Myocyte (in vitro differentiated cells): ENCODE measurements at regions not wholly inside any gene's neighbourhood (a gene's known extent, or its start where the extent isn't known, plus 50 kb on each side); places are given as distances from the start of the nearest gene placed in this dataset.
A peak's percentile ranks its signal among the peaks of the same experiment; 100 is the strongest.
"Not testable (repeated sequence)": the region's sequence is repeated elsewhere in the genome, so short reads cannot be mapped to it uniquely, and the experiment has no call there.

Source experiments
- DNase-seq: peaks from one replicate; pipeline ENCODE4 v3.0.0-alpha.2; 2012; ENCODE audit warnings: low read depth

DNA sequence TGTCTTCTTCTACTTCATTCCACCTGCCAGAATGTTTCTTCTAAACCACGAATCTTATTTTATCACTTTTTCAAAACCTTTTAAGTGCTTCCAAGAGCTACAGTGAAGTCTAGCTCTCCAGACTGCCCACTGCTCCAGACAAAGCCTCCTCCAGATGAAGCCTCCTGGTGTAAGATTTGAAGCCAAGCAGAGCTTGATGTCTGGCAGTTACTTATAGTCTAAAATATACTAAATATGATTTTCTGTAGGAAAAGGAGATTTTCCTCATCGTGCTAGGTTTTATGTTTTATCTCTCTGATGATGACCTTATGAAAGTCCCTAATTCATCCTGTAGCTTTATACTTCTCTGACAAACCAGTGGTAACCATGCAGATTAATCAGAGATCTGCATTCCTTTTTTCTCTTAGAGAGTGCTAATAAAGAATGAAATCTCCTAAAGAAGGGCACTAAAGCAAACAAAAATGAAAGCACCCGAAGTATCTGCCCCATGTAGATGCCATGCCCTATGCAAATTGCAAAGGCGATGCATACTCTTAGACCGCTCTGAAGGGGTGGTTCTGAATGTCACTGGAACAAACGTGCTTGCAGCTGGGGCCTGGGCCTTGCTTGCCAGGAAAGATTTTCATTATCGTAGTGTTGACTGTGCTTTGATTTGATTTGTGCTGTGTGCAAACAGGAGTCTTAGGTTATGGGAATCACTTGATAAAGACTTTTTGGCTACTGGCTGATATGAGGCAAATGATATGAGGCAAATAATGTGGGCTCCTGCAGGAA is 314.2 kb downstream of the PID1 start:
- DNase-seq = no peak

DNA sequence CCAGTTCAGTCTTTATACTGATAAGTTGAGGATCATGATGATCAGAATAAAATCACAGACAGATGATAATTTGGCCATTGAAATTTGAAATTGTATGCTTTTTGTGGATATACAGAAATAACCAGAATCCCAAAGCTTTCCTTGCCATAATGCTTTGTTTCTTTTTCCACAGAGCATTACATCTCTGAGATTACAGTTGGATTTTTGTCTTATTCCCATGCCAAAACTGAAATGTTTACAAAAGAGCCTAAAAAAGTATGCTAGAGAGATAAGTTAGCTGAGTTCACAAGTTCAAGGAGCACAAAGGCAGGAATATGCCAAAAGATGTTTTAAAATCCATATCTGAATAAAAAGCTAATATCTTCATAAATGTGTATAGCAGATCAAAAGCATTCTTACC is 321.3 kb downstream of the PID1 start:
- DNase-seq = no peak

- DNase-seq = no peak
Measured at GRCh38 chr2:228945710-228946109, 325.4 kb downstream of the PID1 start.

GRCh38 chr2:228942856-228943255 is 328.2 kb downstream of the PID1 start:
- DNase-seq = no peak

DNA sequence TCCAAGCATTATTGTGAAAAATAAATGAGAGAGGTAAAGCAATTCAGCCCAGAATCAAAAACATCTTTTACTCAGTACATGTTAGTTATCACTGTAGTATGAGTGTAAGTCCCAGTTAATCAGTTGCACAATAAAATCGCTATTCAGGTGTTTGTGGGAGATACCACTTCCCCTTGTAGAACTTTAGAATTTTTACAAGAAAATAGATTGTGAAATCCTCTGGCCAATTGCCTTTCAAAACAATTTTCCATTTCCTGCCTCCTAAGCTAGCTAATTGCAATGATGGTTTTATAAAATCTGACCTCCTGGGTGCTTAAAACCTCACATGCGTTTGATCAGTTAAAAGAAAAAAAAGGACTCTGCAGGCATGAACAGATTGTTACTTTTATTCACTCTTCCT is 332.5 kb downstream of the PID1 start:
- peak; percentile 8 for DNase-seq

GRCh38 chr2:228927028-228928010 is 343.8 kb downstream of the PID1 start:
- peak; percentile 13 for DNase-seq

- DNase-seq = no peak
Measured at GRCh38 chr2:228919808-228920207, 351.3 kb downstream of the PID1 start.

DNA sequence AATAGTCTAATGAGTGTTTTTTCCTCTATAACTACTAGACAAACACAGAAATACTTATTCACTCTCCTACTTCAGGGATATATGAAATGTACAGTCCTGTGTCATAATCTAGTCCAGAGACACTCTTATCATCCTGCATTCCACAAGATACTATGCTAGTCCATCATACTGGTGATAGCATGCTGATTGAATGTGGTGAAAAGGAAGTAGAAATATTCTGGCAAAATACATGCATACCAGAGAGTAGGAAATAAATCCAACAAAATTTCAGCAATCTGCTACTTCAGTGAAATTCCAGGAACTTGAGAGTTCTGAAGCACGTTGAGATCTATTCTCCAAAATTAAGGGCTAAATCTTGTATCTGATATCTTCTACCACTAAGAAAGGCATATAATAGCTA is 353.9 kb downstream of the PID1 start:
- no peak for DNase-seq

DNA sequence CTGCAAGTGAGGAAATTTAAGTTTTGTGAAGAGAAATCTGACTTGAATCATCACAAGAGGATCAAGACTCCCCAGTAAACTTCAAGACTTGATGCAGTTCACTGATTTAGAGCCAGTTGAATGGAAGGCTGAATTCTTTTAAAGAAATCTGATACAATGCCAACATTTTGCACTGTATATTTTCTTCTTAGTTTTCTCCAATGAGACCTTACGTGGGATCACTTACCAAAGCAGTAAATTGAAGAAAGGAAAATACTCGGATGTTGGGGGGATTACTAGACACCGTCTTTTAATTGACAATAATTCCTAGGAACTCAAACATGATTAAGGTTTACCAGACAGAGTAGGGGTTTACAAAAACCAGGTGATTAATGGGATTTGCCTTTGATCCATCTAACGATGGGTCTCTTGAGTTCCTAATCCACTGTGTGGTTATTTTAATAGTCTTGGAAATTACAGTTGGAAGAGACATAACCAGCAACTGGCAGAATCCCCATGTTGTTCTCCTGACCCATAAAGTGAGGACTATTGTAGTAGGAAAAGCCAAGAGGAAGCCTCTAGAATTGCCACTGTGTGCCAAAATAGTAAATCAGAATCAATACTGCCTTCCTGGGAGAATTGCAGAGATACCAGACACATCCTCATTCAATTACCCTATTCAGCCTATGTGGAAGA is 354.5 kb downstream of the PID1 start:
- DNase-seq = no peak

- no peak for DNase-seq
Measured at GRCh38 chr2:228913176-228913575, 357.9 kb downstream of the PID1 start.

DNA sequence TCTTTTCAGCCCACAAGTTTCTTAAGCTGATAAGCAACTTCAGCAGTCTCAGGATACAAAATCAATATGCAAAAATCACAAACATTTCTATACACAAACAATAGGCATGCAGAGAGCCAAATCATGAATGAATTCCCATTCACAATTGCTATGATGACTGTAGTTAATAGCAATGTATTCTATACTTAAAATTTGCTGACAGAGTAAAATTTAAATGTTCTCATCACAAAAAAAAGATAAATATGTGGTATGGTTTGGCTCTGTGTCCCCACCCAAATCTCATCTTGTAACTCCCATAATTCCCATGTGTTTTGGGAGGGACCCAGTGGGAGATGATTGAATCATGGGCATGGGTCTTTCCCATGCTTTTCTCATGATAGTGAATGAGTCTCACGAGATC is 360.2 kb downstream of the PID1 start:
- DNase-seq = not testable (repeated sequence)

DNA sequence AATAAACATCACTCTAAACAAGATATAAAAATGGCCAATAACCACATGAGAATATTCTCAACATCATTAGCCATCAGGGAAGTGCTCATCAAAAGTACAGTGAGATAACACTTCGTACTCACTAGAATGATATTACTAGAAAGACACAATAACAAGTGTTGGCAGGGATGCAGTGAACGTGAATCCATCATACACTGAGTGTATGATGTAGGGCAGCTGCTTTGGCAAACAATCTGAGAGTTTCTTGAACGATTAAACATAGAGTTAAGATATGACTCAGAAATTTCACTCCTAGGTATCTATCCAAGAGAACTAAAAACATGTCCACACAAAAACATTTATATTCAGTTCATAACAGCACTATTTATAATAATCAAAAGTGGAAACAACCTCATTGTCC is 368.9 kb downstream of the PID1 start:
- DNase-seq = no peak

- DNase-seq = no peak
Measured at GRCh38 chr2:228901531-228901930, 369.6 kb downstream of the PID1 start.

DNA sequence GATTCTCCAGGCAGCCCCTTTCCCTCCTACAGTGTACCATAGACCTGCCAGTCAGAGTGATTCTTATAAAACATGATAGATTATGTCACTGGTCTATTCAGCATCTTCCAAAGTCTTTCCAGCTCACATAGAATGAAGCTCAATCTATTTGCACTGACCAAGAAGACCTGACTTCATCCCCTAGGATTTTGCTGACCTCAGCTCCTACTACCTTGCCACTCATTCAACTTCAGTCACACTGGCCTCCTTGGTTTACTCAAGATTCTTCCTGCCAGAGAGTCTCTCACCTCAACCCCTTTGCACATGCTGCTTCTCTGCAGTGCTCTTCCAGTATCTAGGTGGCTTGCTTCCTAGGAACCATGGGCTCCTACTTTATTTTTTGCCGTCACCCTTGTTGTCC is 392.9 kb downstream of the PID1 start:
- DNase-seq = no peak

GRCh38 chr2:228876276-228876675 is 394.8 kb downstream of the PID1 start:
- DNase-seq = no peak

GRCh38 chr2:228875152-228875900 is 395.8 kb downstream of the PID1 start:
- DNase-seq = peak; percentile 30

- DNase-seq = no peak
Measured at GRCh38 chr2:228871012-228871411, 400.1 kb downstream of the PID1 start.

- no peak for DNase-seq
Measured at GRCh38 chr2:228869636-228870264, 401.3 kb downstream of the PID1 start.

DNA sequence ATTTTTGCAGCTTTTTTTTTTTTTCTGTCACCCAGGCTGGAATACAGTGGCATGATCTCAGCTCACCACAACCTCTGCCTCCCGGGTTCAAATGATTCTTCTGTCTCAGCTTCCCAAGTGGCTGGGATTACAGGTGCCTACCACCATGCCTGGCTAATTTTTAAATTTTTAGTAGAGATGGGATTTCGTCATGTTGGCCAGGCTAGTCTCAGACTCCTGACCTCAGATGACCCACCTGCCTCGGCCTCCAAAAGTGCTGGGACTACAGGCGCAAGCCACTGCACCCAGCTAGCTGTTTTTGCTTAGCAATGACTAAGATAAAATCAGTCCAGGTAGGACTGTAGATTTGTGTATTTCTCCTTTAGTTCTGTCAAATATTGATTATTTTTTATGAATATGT is 403.7 kb downstream of the PID1 start:
- no peak for DNase-seq

- no peak for DNase-seq
Measured at GRCh38 chr2:228866781-228867180, 404.3 kb downstream of the PID1 start.

DNA sequence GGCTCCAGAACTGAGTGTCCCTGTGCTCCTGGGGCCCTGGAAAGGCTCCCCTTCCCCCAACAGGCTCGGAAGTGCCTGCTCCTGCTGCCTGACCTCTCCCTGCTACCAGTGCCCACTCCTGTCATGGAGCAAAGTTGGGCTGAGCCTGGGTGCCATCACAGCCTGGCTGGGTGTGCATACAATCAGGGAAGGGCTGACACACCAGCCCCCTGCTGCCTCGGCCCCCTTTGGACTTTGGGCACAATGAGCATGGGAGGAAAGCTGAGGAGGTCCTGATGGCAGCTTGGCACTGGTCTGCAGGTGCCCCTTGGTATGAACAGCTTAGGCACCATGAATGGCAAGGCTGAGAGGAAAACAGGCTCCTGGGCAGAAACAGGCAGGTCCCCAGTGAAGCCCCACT is 405.0 kb downstream of the PID1 start:
- no peak for DNase-seq
